SU-DHL-6 (cell line): ENCODE measurements at regions not wholly inside any gene's neighbourhood (a gene's known extent, or its start where the extent isn't known, plus 50 kb on each side); places are given as distances from the start of the nearest gene placed in this dataset.

ENCODE experiments used
- H2AFZ ChIP-seq: fragments of 200-600 bp; sonication (generic); 2 replicates; pipeline ENCODE4 v1.6.1; 2014; ENCODE audit warnings: low read depth, mild to moderate bottlenecking, moderate library complexity, mixed read lengths, antibody characterized with exemption, low read length; ENCODE audit not compliant: severe bottlenecking
- H3F3A ChIP-seq: fragments of 200-600 bp; shearing (Covaris generic); 2 replicates; pipeline ENCODE4 v1.6.0; 2016; ENCODE audit warnings: antibody characterized with exemption, mild to moderate bottlenecking; ENCODE audit not compliant: insufficient read depth
- H3K27ac ChIP-seq: fragments of 200-600 bp; sonication (generic); 2 replicates; pipeline ENCODE4 v1.5.1; 2016; ENCODE audit warnings: low read depth, mild to moderate bottlenecking, low read length, moderate library complexity, mixed read lengths
- H3K27me3 ChIP-seq: fragments of 200-600 bp; sonication (generic), shearing (Covaris generic); 2 replicates; pipeline ENCODE4 v1.6.0; 2014; ENCODE audit warnings: mild to moderate bottlenecking, low read length
- H3K36me3 ChIP-seq: fragments of 200-600 bp; sonication (generic); 2 replicates; pipeline ENCODE4 v1.6.1; 2014; ENCODE audit warnings: mild to moderate bottlenecking, low read length, mixed read lengths
- H3K4me2 ChIP-seq: fragments of 300-600, 200-600 bp; shearing (Covaris generic), sonication (generic); 2 replicates; pipeline ENCODE4 v1.6.0; 2014; ENCODE audit warnings: low read length, low read depth, mild to moderate bottlenecking; ENCODE audit not compliant: poor library complexity, severe bottlenecking
- H3K4me3 ChIP-seq: fragments of 200-600 bp; sonication (generic); 2 replicates; pipeline ENCODE4 v1.5.1; 2014; ENCODE audit warnings: antibody characterized with exemption, low read length, mild to moderate bottlenecking, mixed read lengths; ENCODE audit not compliant: insufficient read depth, poor library complexity, severe bottlenecking
- H3K79me2 ChIP-seq: fragments of 200-600 bp; sonication (generic); 2 replicates; pipeline ENCODE4 v1.6.1; 2014; ENCODE audit warnings: mild to moderate bottlenecking, low read length, moderate library complexity; ENCODE audit not compliant: insufficient read depth
- H3K9ac ChIP-seq: fragments of 200-600 bp; sonication (generic); 2 replicates; pipeline ENCODE4 v1.7.0; 2014; ENCODE audit warnings: mild to moderate bottlenecking, low read length
- H3K9me2 ChIP-seq: fragments of 200-600 bp; sonication (generic); replicated peaks from 2 replicates; pipeline ENCODE4 v1.6.1; 2014; ENCODE audit warnings: low read length; ENCODE audit not compliant: insufficient read depth
- H3K9me3 ChIP-seq: fragments of 200-600 bp; sonication (generic); 2 replicates; pipeline ENCODE4 v1.6.1; 2014; ENCODE audit warnings: low read length, mixed read lengths; ENCODE audit not compliant: insufficient read depth
- H4K20me1 ChIP-seq: fragments of 200-600 bp; sonication (generic); 2 replicates; pipeline ENCODE4 v1.6.1; 2014; ENCODE audit warnings: low read depth, mild to moderate bottlenecking, antibody characterized with exemption, low read length, moderate library complexity, mixed read lengths
- EZH2phosphoT487 ChIP-seq: fragments of 200-600 bp; sonication (generic), shearing (Covaris generic); conservative IDR thresholded peaks from 2 replicates; pipeline ENCODE4 v1.6.1; 2018; ENCODE audit warnings: mild to moderate bottlenecking, antibody characterized with exemption, low read length, moderate library complexity, mixed read lengths
- TF ChIP-seq, protein P1 (sequence below): fragments of 200-600 bp; sonication (generic); IDR thresholded peaks from one replicate; pipeline ENCODE4 v1.5.1; 2017; ENCODE audit warnings: antibody characterized with exemption, mild to moderate bottlenecking, low read length, moderate library complexity; ENCODE audit not compliant: insufficient read depth, poor library complexity, severe bottlenecking

DNA sequence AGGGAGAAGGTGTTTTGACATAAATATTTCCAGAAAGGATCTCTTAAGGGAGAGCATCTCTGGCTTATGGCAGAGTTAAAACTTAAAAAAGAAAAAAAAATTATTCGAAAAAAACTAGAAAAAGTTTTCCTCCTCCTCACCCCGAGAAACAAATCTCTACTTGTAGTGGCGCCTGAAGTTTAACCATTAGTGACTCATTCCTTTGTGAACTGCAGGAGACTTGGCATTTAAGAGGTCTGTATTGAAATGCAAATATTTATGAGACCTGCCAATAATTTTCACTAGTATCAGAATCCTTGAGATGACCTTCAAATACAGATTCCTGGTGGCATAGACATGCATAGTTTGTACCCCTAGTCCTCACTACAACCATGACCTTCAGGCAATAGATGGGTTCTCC, 64.9 kb upstream of the MED4 start:
- TF ChIP-seq EZH2phosphoT487: no peak
- TF ChIP-seq, protein P1, sequence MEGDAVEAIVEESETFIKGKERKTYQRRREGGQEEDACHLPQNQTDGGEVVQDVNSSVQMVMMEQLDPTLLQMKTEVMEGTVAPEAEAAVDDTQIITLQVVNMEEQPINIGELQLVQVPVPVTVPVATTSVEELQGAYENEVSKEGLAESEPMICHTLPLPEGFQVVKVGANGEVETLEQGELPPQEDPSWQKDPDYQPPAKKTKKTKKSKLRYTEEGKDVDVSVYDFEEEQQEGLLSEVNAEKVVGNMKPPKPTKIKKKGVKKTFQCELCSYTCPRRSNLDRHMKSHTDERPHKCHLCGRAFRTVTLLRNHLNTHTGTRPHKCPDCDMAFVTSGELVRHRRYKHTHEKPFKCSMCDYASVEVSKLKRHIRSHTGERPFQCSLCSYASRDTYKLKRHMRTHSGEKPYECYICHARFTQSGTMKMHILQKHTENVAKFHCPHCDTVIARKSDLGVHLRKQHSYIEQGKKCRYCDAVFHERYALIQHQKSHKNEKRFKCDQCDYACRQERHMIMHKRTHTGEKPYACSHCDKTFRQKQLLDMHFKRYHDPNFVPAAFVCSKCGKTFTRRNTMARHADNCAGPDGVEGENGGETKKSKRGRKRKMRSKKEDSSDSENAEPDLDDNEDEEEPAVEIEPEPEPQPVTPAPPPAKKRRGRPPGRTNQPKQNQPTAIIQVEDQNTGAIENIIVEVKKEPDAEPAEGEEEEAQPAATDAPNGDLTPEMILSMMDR: no peak
- no peaks in the 10 kb centered on the region for H3K79me2 ChIP-seq
- H3F3A ChIP-seq: no peaks in the 10 kb centered on the region
- no peaks in the 10 kb centered on the region for H3K27me3 ChIP-seq
- H3K9me2 ChIP-seq: no peaks in the 10 kb centered on the region
- no peak overlapping the region for H3K27ac ChIP-seq
- no peak overlapping the region for H2AFZ ChIP-seq
- H3K9ac ChIP-seq: no peak overlapping the region
- H3K4me3 ChIP-seq: no peak overlapping the region
- H3K4me2 ChIP-seq: no peak overlapping the region
- no peaks in the 10 kb centered on the region for H4K20me1 ChIP-seq
- H3K9me3 ChIP-seq: no peaks in the 10 kb centered on the region
- H3K36me3 ChIP-seq: no peaks in the 10 kb centered on the region

DNA sequence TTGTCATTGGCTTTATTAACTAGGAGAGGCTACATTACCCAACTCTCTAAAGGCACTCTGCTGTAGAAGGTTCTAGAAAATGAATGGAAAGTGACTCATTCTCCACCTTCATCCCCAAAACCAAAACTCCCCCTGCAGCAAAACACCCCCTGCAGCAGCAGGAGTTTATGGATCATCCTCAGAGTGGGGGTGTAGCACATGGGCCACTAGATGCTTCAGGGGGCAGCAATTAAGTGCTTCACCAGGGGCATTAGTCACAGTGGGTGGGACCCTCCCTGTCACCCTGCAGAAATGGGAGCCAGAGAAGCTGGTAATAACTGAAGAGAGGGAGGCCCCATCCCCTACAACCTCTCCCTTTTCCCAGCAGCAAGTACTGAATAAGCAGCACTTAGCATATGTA, 64.5 kb upstream of the MED4 start:
- H4K20me1 ChIP-seq: no peaks in the 10 kb centered on the region
- H3F3A ChIP-seq: no peaks in the 10 kb centered on the region
- no peak overlapping the region for H2AFZ ChIP-seq
- no peak overlapping the region for H3K4me3 ChIP-seq
- no peak overlapping the region for H3K4me2 ChIP-seq
- no peak overlapping the region for H3K27ac ChIP-seq
- no peaks in the 10 kb centered on the region for H3K9me2 ChIP-seq
- no peaks in the 10 kb centered on the region for H3K36me3 ChIP-seq
- H3K9ac ChIP-seq: no peak overlapping the region
- no peaks in the 10 kb centered on the region for H3K79me2 ChIP-seq
- no peaks in the 10 kb centered on the region for H3K27me3 ChIP-seq
- H3K9me3 ChIP-seq: no peaks in the 10 kb centered on the region
- no peak for TF ChIP-seq EZH2phosphoT487
- TF ChIP-seq, protein P1: no peak

DNA sequence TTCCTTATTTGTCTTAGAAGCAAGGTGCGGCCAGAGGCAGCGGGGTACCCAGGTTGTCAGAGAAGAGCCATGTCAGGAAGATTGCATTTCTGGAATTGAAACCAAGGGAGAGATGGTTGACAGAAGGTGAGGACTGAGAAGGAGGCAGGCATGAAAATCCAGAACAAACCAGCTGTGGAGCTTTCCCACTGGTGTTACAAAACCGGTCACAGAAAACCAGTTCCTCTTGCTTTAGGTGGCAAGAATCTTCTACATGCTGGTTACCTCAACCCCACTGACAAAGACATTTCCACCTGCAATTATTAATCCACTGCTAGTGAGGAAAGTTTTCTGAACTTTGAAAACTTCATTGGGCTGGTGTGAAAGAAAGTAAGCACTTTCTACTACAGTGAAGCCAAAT, 64.0 kb upstream of the MED4 start:
- Histone ChIP-seq H4K20me1 (no peaks in the 10 kb centered on the region), H3K9me3 (no peaks in the 10 kb centered on the region), H3K27ac (no peak overlapping the region), H2AFZ (no peak overlapping the region), H3K79me2 (no peaks in the 10 kb centered on the region), H3K4me2 (no peak overlapping the region), H3K9ac (no peak overlapping the region), H3K4me3 (no peak overlapping the region), H3K9me2 (no peaks in the 10 kb centered on the region), H3F3A (no peaks in the 10 kb centered on the region), H3K36me3 (no peaks in the 10 kb centered on the region), H3K27me3 (no peaks in the 10 kb centered on the region)
- no peak for TF ChIP-seq EZH2phosphoT487
- TF ChIP-seq, protein P1: no peak

DNA sequence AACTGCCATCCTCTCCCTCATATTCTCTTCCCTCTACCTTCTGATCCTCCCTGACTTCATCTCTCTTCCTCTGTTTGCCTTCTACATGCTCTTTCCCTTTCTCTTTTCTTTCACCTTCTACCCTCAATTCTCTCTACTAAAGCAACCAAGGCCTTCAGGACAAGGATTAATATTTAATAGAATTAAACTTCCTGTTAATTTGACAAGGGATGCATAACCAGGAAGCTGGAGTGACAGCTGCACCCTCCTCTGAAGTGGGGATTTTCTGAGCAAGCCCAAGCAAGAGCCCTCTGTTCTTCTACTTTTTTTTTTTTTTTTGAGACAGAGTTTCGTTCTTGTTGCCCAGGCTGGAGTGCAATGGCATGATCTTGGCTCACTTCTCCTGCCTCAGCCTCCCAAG, 63.4 kb upstream of the MED4 start:
- Histone ChIP-seq H4K20me1 (no peaks in the 10 kb centered on the region), H3K27ac (no peak overlapping the region), H3K9me2 (no peaks in the 10 kb centered on the region), H3K9me3 (no peaks in the 10 kb centered on the region), H3K79me2 (no peaks in the 10 kb centered on the region), H3F3A (no peaks in the 10 kb centered on the region), H3K4me2 (no peak overlapping the region), H3K27me3 (no peaks in the 10 kb centered on the region), H3K36me3 (no peaks in the 10 kb centered on the region), H2AFZ (no peak overlapping the region), H3K4me3 (no peak overlapping the region), H3K9ac (no peak overlapping the region)
- TF ChIP-seq, protein P1: no peak
- no peak for TF ChIP-seq EZH2phosphoT487
